Pancreas (tissue), 10 donors: ENCODE measurements at regions not wholly inside any gene's neighbourhood (a gene's known extent, or its start where the extent isn't known, plus 50 kb on each side); places are given as distances from the start of the nearest gene placed in this dataset.

ENCODE experiments used
- ATAC-seq, 4 donors: fragments of 200-7000 bp; cut with Tn5 transposase; one replicate each; pipeline versions ENCODE4 v1.8.0 to v1.9.1; 2020; ENCODE audit warnings: mild to moderate bottlenecking in 4 of 4, moderate library complexity in 4 of 4
- DNase-seq, 6 donors: peaks; one replicate each; pipeline ENCODE4 v3.0.0-alpha.2; 2020
- FAIRE-seq: peaks from 2 replicates; lab custom pipeline; 2012; peaks lifted over from hg19 to GRCh38; lab: Jason Lieb, UNC
- H3K27ac ChIP-seq, 4 donors: fragments of 200-600 bp; sonication (generic); 1 replicate in 3 of 4; 2 replicates in 1 of 4; pipeline versions ENCODE4 v1.5.0 to v1.8.0; 2020
- H3K27me3 ChIP-seq, 4 donors: fragments of 200-600 bp; one replicate each; pipeline ENCODE4 v1.8.0; 2021
- H3K36me3 ChIP-seq, 3 donors: fragments of 200-600 bp; sonication (generic) in 1 of 3; one replicate each; pipeline versions ENCODE4 v1.5.0 to v1.8.0; 2020 to 2021
- H3K4me1 ChIP-seq, 3 donors: fragments of 200-600 bp; one replicate each; pipeline ENCODE4 v1.8.0; 2021
- H3K4me3 ChIP-seq, 4 donors: fragments of 200-600 bp; sonication (generic) in 2 of 4; one replicate each; pipeline versions ENCODE4 v1.5.0 to v1.8.0; 2020 to 2021
- H3K9me3 ChIP-seq, 4 donors: fragments of 200-600 bp; one replicate each; pipeline ENCODE4 v1.8.0; 2021
- CTCF ChIP-seq, 4 donors: fragments of 200-600 bp; sonication (generic) in 3 of 4; IDR thresholded peaks; one replicate each; pipeline versions ENCODE4 v1.5.0 to v1.8.0; 2021; ENCODE audit warnings: antibody characterized with exemption in 4 of 4
- WGBS, 2 donors: extraction: QIAGEN DNeasy Blood & Tissue Kit; methylation state at CpG; one replicate each; pipeline ENCODE4 v1.1.7; 2013; 5-methylcytosine and 5-hydroxymethylcytosine counted together
- intact Hi-C, 3 donors: fragments of 100-400 bp; cut with DNase I; formaldehyde crosslinking; loops; one replicate each; pipeline versions ENCODE4 v1.11.1 to v1.14.2; 2022
- donor health status: healthy with polysubstance abuse.
- donor health status: DM: no; HTN: no; CAD: no; lungs with moderate emphysema.
- donor health status: DM: no; HTN: no; CAD: no.
- donor health status: control.
- donor health status: control.
- donor health status: Bipolar disorder and iron deficiency.
- donor health status: DM: yes; HTN: yes; CAD: no.
- donor health status: DM: no; HTN: no; CAD: no.
- donor health status: DM: no; HTN: no; CAD: no.
- donor health status: DM: yes; HTN: yes; CAD: no.

- FAIRE-seq (no peak), ATAC-seq (no peak), DNase-seq (no peak)
- intact Hi-C loops: no loop called here
- H3K9me3 ChIP-seq: no peaks in the 10 kb centered on the region
- no peak for TF ChIP-seq CTCF (IDR thresholded peaks at IDR 0.05)
- H3K4me3 ChIP-seq: no peak overlapping the region
- no peaks in the 10 kb centered on the region for H3K36me3 ChIP-seq
- H3K27ac ChIP-seq: no peak overlapping the region
- no peaks in the 10 kb centered on the region for H3K27me3 ChIP-seq
- H3K4me1 ChIP-seq: no peaks in the 10 kb centered on the region
- 61 to 69% methylated on average over 25 of the region's 25 CpGs for WGBS, 2 donors
Observed at GRCh38 chr7:156017916-156018700, 205.8 kb upstream of the SHH start.

GRCh38 chr7:156017431-156017830 lies 205.2 kb upstream of the SHH start:
- no peaks in the 10 kb centered on the region for H3K9me3 ChIP-seq
- intact Hi-C loops: no loop called here
- 70 to 76% methylated on average over 8 of the region's 8 CpGs for WGBS, 2 donors
- no peak overlapping the region for H3K27ac ChIP-seq
- no peak overlapping the region for H3K4me3 ChIP-seq
- no peak for TF ChIP-seq CTCF (IDR thresholded peaks at IDR 0.05)
- no peak for FAIRE-seq
- H3K36me3 ChIP-seq: no peaks in the 10 kb centered on the region
- ATAC-seq: no peak
- no peak for DNase-seq
- no peaks in the 10 kb centered on the region for H3K27me3 ChIP-seq
- H3K4me1 ChIP-seq: no peaks in the 10 kb centered on the region

- 84 to 88% methylated on average over 17 of the region's 17 CpGs for WGBS, 2 donors
- intact Hi-C loops: no loop called here
- DNase-seq: no peak
- Histone ChIP-seq H3K4me3 (no peak overlapping the region), H3K36me3 (no peaks in the 10 kb centered on the region), H3K9me3 (no peaks in the 10 kb centered on the region), H3K27me3 (no peaks in the 10 kb centered on the region), H3K4me1 (no peaks in the 10 kb centered on the region), H3K27ac (no peak overlapping the region)
- no peak for TF ChIP-seq CTCF (IDR thresholded peaks at IDR 0.05)
- FAIRE-seq: no peak
- ATAC-seq: no peak
Observed at GRCh38 chr7:156015237-156016020, 203.2 kb upstream of the SHH start.

GRCh38 chr7:156014808-156015207 lies 202.5 kb upstream of the SHH start:
- H3K4me3 ChIP-seq: no peak overlapping the region
- no peaks in the 10 kb centered on the region for H3K36me3 ChIP-seq
- H3K9me3 ChIP-seq: peaks cover 0 to under 1% (median 0%) of the 10 kb centered on the region in 4 donors
- WGBS, 2 donors: 72 to 77% methylated on average over 2 of the region's 2 CpGs
- ATAC-seq (no peak), DNase-seq (no peak), FAIRE-seq (no peak)
- intact Hi-C loops: no loop called here
- no peak overlapping the region for H3K27ac ChIP-seq
- no peak for TF ChIP-seq CTCF (IDR thresholded peaks at IDR 0.05)
- no peaks in the 10 kb centered on the region for H3K27me3 ChIP-seq
- no peaks in the 10 kb centered on the region for H3K4me1 ChIP-seq

- intact Hi-C loops: no loop called here
- H3K36me3 ChIP-seq: no peaks in the 10 kb centered on the region
- TF ChIP-seq CTCF (IDR thresholded peaks at IDR 0.05): no peak
- ATAC-seq (no peak), DNase-seq (no peak), FAIRE-seq (no peak)
- peaks cover 0 to 3% (median 0%) of the 10 kb centered on the region in 4 donors for H3K9me3 ChIP-seq
- H3K27ac ChIP-seq: no peak overlapping the region
- no peaks in the 10 kb centered on the region for H3K4me1 ChIP-seq
- H3K4me3 ChIP-seq: no peak overlapping the region
- no peaks in the 10 kb centered on the region for H3K27me3 ChIP-seq
Observed at GRCh38 chr7:156014201-156014600, 201.9 kb upstream of the SHH start.
